OCI-LY7 (cell line): ENCODE measurements at regions not wholly inside any gene's neighbourhood (a gene's known extent, or its start where the extent isn't known, plus 50 kb on each side); places are given as distances from the start of the nearest gene placed in this dataset.

Experiments
- BruUV-seq: library from RNA; stranded (reverse); fragments of 400-500 nt; replicated peaks from 2 replicates; lab custom pipeline; 2021; lab: Mats Ljungman, UMichigan
- CTCF ChIA-PET: fragments of 300-600 bp; sonication (Branson Sonifier 250); formaldehyde crosslinking; loops from one replicate; lab custom pipeline; 2022; ENCODE audit warnings: antibody characterized with exemption; ENCODE audit not compliant: unreplicated experiment; lab: Charles Lee
- POLR2A ChIA-PET: fragments of 300-600 bp; sonication (Branson Sonifier 250); formaldehyde crosslinking; loops from one replicate; lab custom pipeline; 2022; ENCODE audit warnings: antibody characterized with exemption; lab: Charles Lee
- DNase-seq: peaks from one replicate; pipeline ENCODE4 v3.0.0-alpha.2; 2015; ENCODE audit warnings: low spot score
- H2AFZ ChIP-seq: fragments of 200-600 bp; sonication (generic), shearing (Covaris generic); 2 replicates; pipeline ENCODE4 v1.6.1; 2014; ENCODE audit warnings: mild to moderate bottlenecking, antibody characterized with exemption, low read length, moderate library complexity
- H3K27ac ChIP-seq: fragments of 200-600 bp; sonication (generic); 2 replicates; pipeline ENCODE4 v1.5.1; 2014; ENCODE audit warnings: mixed run types, low read depth, mild to moderate bottlenecking, moderate library complexity, low read length, inconsistent platforms; ENCODE audit not compliant: poor library complexity, severe bottlenecking
- H3K36me3 ChIP-seq: fragments of 200-600 bp; sonication (generic); 2 replicates; pipeline ENCODE4 v1.6.1; 2014; ENCODE audit warnings: mild to moderate bottlenecking, antibody characterized with exemption, low read length, moderate library complexity, mixed read lengths; ENCODE audit not compliant: insufficient read depth
- H3K4me1 ChIP-seq: fragments of 200-600 bp; sonication (generic); 2 replicates; pipeline ENCODE4 v1.5.1; 2014; ENCODE audit warnings: mild to moderate bottlenecking, low read length; ENCODE audit not compliant: insufficient read depth, poor library complexity, severe bottlenecking
- H3K4me2 ChIP-seq: fragments of 200-600 bp; sonication (generic); 2 replicates; pipeline ENCODE4 v1.6.1; 2014; ENCODE audit warnings: mild to moderate bottlenecking, low read length
- H3K4me3 ChIP-seq: fragments of 200-600 bp; sonication (generic); 2 replicates; pipeline ENCODE4 v1.5.1; 2014; ENCODE audit warnings: mild to moderate bottlenecking, low read depth, low read length; ENCODE audit not compliant: poor library complexity, severe bottlenecking
- H3K79me2 ChIP-seq: fragments of 200-600 bp; sonication (generic); 2 replicates; pipeline ENCODE4 v1.6.1; 2016; ENCODE audit warnings: low read depth, mild to moderate bottlenecking, low read length, moderate library complexity, mixed read lengths; ENCODE audit not compliant: insufficient read depth
- H3K9me2 ChIP-seq: fragments of 200-600 bp; sonication (generic); 2 replicates; pipeline ENCODE4 v1.6.1; 2016; ENCODE audit warnings: mild to moderate bottlenecking, low read length, mixed read lengths; ENCODE audit not compliant: insufficient read depth
- H3K9me3 ChIP-seq: fragments of 200-600 bp; sonication (generic); 2 replicates; pipeline ENCODE4 v1.6.1; 2014; ENCODE audit warnings: mild to moderate bottlenecking, mixed run types, low read length, mixed read lengths
- H4K20me1 ChIP-seq: fragments of 200-600 bp; sonication (generic); 2 replicates; pipeline ENCODE4 v1.6.1; 2014; ENCODE audit warnings: mild to moderate bottlenecking, antibody characterized with exemption, low read length, moderate library complexity, mixed read lengths; ENCODE audit not compliant: insufficient read depth
- EZH2phosphoT487 ChIP-seq: fragments of 200-600 bp; sonication (generic); IDR thresholded peaks from 2 replicates; pipeline ENCODE4 v1.6.1; 2018; ENCODE audit warnings: low read depth, borderline replicate concordance, mild to moderate bottlenecking, mixed run types, antibody characterized with exemption, low read length, moderate library complexity, mixed read lengths
- intact Hi-C: fragments of 100-400 bp; cut with micrococcal nuclease; formaldehyde crosslinking; loops from one replicate; pipeline ENCODE4 v1.10.0; 2022; ENCODE audit not compliant: unreplicated experiment
- TF ChIP-seq, protein P1 (sequence below): fragments of 200-600 bp; sonication (generic); conservative IDR thresholded peaks from 2 replicates; pipeline ENCODE4 v1.5.1; 2014; ENCODE audit warnings: mild to moderate bottlenecking, antibody characterized with exemption, low read length, moderate library complexity, mixed read lengths

DNA sequence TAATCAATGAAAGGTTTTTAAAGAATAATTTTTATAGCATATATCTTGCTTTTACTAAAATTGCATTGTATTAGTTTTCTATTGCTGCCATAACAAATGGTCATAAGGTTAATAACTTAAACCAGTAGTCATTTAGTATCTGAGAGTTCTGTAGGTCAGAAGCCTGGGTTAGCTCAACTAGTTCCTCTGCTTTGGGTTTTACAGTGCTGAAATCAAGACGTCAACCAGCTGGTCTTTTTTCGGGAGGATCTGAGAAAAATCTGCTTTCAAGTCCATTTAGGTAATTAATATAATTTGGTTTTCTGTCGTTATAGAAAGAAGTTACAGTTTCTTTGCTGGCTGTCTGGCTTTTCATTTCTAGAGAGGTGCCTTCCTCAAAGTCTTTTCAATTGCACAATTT lies 577.7 kb downstream of the MRPL39 start:
- 0 out of 2 replicates have a peak, but pooled peaks cover 4% of the 10 kb centered on the region for H3K9me3 ChIP-seq
- no peak overlapping the region for H2AFZ ChIP-seq
- TF ChIP-seq, protein P1, sequence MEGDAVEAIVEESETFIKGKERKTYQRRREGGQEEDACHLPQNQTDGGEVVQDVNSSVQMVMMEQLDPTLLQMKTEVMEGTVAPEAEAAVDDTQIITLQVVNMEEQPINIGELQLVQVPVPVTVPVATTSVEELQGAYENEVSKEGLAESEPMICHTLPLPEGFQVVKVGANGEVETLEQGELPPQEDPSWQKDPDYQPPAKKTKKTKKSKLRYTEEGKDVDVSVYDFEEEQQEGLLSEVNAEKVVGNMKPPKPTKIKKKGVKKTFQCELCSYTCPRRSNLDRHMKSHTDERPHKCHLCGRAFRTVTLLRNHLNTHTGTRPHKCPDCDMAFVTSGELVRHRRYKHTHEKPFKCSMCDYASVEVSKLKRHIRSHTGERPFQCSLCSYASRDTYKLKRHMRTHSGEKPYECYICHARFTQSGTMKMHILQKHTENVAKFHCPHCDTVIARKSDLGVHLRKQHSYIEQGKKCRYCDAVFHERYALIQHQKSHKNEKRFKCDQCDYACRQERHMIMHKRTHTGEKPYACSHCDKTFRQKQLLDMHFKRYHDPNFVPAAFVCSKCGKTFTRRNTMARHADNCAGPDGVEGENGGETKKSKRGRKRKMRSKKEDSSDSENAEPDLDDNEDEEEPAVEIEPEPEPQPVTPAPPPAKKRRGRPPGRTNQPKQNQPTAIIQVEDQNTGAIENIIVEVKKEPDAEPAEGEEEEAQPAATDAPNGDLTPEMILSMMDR = no peak
- TF ChIP-seq EZH2phosphoT487 = no peak
- intact Hi-C loops = no loop called here
- POLR2A ChIA-PET = no interaction called here
- no TSS peak for BruUV-seq
- no peaks in the 10 kb centered on the region for H4K20me1 ChIP-seq
- DNase-seq = no peak
- H3K9me2 ChIP-seq = no peaks in the 10 kb centered on the region
- H3K4me2 ChIP-seq = no peak overlapping the region
- no peaks in the 10 kb centered on the region for H3K36me3 ChIP-seq
- no peaks in the 10 kb centered on the region for H3K4me1 ChIP-seq
- H3K4me3 ChIP-seq = no peak overlapping the region
- H3K79me2 ChIP-seq = no peaks in the 10 kb centered on the region
- no peak overlapping the region for H3K27ac ChIP-seq
- CTCF ChIA-PET = no interaction called here

DNA sequence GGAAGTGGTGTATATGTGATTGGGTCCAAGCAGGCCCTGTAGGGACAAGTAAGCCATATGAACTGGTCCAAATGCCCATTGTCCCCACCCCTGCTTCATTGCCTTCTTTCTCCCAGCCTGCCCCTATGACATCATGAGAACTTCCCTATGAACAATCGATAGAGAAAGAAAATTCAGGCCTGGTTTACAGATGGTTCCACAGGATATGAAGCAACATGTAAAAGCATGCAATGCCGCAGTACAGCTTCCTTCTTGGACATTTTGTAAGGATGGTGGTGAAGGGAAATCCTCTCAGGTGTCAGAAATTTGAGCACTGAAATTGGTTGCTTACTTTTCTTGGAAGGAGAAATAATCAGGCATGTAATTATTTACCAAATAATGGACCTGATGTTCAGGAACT lies 581.7 kb downstream of the MRPL39 start:
- Histone ChIP-seq H3K27ac (no peak overlapping the region), H3K79me2 (no peaks in the 10 kb centered on the region), H2AFZ (no peak overlapping the region), H4K20me1 (no peaks in the 10 kb centered on the region), H3K4me1 (no peaks in the 10 kb centered on the region), H3K9me2 (no peaks in the 10 kb centered on the region), H3K4me3 (no peak overlapping the region), H3K9me3 (no peaks in the 10 kb centered on the region), H3K36me3 (no peaks in the 10 kb centered on the region), H3K4me2 (no peak overlapping the region)
- no TSS peak for BruUV-seq
- no peak for TF ChIP-seq EZH2phosphoT487
- POLR2A ChIA-PET = interaction anchor here (0.7 kb wide), 1 partner anchor 175 kb away, joined by 3 read pairs; no protein-coding TSS in a partner anchor
- intact Hi-C loops = no loop called here
- DNase-seq = no peak
- CTCF ChIA-PET = no interaction called here

DNA sequence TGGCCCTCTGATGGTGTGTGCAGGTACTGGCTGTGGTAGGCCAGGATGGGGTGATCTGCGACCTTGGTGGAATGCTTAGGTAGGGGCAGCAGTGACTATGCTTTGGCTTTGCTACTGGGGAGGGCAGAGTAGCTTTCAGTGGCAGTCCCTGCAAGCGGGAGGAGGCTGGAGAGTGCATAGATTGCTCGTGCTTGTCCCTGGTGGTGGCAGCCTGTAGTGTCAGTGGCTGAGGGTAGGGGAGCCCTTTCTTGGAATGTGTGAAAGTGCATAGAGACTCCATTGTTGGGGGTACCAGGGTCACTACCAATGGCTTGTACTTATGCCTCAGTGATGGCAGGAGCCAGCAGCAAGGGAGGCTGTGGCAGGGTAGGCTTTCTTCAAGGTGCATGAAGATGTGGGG lies 582.6 kb downstream of the MRPL39 start:
- H3K9me2 ChIP-seq = no peaks in the 10 kb centered on the region
- no peak overlapping the region for H3K4me3 ChIP-seq
- POLR2A ChIA-PET = no interaction called here
- CTCF ChIA-PET = no interaction called here
- H2AFZ ChIP-seq = no peak overlapping the region
- H3K36me3 ChIP-seq = no peaks in the 10 kb centered on the region
- no peak overlapping the region for H3K4me2 ChIP-seq
- no peak for TF ChIP-seq EZH2phosphoT487
- TF ChIP-seq, protein P1 = no peak
- intact Hi-C loops = no loop called here
- H3K9me3 ChIP-seq = no peaks in the 10 kb centered on the region
- H3K79me2 ChIP-seq = no peaks in the 10 kb centered on the region
- no peaks in the 10 kb centered on the region for H4K20me1 ChIP-seq
- no TSS peak for BruUV-seq
- no peak overlapping the region for H3K27ac ChIP-seq
- H3K4me1 ChIP-seq = no peaks in the 10 kb centered on the region
- DNase-seq = no peak
